ENCODE measurements at regions not wholly inside any gene's neighbourhood (a gene's known extent, or its start where the extent isn't known, plus 50 kb on each side); places are given as distances from the start of the nearest gene placed in this dataset.

DNA sequence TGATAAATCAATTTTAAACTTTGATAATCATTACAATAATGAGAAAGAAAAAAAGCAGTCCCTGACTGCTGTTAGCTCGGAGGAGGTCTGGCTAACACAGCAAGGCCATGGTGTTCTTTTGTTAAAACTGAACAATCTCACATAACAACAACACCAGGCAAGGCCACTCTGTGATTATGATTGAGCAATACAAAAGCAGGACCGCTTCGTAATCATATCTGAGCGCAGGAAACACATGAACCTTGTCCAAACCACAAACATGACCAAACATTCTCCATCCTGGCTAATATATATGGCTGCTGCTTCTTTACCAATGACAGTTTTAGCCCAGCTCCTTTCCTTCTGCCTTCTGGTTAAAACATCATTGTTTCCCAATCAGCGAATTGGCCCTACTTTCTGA lies 76.8 kb upstream of the DDX53 start:
- TF ChIP-seq, protein P1, sequence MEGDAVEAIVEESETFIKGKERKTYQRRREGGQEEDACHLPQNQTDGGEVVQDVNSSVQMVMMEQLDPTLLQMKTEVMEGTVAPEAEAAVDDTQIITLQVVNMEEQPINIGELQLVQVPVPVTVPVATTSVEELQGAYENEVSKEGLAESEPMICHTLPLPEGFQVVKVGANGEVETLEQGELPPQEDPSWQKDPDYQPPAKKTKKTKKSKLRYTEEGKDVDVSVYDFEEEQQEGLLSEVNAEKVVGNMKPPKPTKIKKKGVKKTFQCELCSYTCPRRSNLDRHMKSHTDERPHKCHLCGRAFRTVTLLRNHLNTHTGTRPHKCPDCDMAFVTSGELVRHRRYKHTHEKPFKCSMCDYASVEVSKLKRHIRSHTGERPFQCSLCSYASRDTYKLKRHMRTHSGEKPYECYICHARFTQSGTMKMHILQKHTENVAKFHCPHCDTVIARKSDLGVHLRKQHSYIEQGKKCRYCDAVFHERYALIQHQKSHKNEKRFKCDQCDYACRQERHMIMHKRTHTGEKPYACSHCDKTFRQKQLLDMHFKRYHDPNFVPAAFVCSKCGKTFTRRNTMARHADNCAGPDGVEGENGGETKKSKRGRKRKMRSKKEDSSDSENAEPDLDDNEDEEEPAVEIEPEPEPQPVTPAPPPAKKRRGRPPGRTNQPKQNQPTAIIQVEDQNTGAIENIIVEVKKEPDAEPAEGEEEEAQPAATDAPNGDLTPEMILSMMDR (IDR thresholded peaks at IDR 0.05), result no peak
- TF ChIP-seq POLR2A (IDR thresholded peaks at IDR 0.05), result no peak
